ENCODE measurements at regions not wholly inside any gene's neighbourhood (a gene's known extent, or its start where the extent isn't known, plus 50 kb on each side); places are given as distances from the start of the nearest gene placed in this dataset.

DNA sequence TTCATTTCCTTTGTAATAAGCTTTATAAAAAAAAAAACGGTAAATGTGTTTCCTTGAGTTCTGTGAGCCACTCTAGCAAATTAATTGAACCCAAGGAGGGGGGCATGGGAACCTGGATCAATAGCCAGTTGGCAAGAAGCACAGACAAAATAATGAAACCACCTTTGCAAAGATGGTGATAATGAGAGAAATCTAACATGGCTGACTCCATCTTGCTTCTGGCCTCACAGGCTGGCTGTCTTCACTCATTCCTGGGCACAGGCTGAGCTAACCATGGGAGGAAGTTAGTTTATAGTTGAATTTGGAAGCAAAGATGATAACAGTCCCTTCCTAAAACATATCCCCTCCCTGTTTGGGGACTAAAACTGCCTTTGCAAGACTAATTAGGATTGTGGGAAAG, 95.1 kb downstream of the B3GNT2 start:
- Histone ChIP-seq H3F3A (ENCODE audit: insufficient read depth, low read length) (no peaks in the 10 kb centered on the region), H3K4me1 (ENCODE audit: insufficient read depth, low read length, severe bottlenecking) (peaks cover 26% of the 10 kb centered on the region), H3K79me2 (ENCODE audit: insufficient read depth, low read length) (no peaks in the 10 kb centered on the region), H3K9ac (ENCODE audit: low read length) (no peak overlapping the region), H3K27me3 (ENCODE audit: insufficient read depth, low read length) (no peaks in the 10 kb centered on the region), H3K36me3 (ENCODE audit: insufficient read depth, low read length) (no peaks in the 10 kb centered on the region; the same call in 1 of the 2 replicates), H3K9me2 (ENCODE audit: low read depth, low read length) (no peaks in the 10 kb centered on the region), H2AFZ (ENCODE audit: low read length) (no peak overlapping the region), H3K27ac (ENCODE audit: low read depth, low read length, poor library complexity, severe bottlenecking) (no peak overlapping the region), H3K9me3 (ENCODE audit: low read length) (no peaks in the 10 kb centered on the region), H3K4me3 (ENCODE audit: low read depth, low read length, poor library complexity, severe bottlenecking) (no peak overlapping the region), H4K20me1 (ENCODE audit: insufficient read depth, low read length) (no peaks in the 10 kb centered on the region), H3K4me2 (ENCODE audit: low read length) (no peak overlapping the region)
- TF ChIP-seq EZH2 (IDR thresholded peaks at IDR 0.05; ENCODE audit: borderline replicate concordance, low read length): no peak
- TF ChIP-seq, protein P1, sequence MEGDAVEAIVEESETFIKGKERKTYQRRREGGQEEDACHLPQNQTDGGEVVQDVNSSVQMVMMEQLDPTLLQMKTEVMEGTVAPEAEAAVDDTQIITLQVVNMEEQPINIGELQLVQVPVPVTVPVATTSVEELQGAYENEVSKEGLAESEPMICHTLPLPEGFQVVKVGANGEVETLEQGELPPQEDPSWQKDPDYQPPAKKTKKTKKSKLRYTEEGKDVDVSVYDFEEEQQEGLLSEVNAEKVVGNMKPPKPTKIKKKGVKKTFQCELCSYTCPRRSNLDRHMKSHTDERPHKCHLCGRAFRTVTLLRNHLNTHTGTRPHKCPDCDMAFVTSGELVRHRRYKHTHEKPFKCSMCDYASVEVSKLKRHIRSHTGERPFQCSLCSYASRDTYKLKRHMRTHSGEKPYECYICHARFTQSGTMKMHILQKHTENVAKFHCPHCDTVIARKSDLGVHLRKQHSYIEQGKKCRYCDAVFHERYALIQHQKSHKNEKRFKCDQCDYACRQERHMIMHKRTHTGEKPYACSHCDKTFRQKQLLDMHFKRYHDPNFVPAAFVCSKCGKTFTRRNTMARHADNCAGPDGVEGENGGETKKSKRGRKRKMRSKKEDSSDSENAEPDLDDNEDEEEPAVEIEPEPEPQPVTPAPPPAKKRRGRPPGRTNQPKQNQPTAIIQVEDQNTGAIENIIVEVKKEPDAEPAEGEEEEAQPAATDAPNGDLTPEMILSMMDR (IDR thresholded peaks at IDR 0.05; ENCODE audit: low read length): no peak

DNA sequence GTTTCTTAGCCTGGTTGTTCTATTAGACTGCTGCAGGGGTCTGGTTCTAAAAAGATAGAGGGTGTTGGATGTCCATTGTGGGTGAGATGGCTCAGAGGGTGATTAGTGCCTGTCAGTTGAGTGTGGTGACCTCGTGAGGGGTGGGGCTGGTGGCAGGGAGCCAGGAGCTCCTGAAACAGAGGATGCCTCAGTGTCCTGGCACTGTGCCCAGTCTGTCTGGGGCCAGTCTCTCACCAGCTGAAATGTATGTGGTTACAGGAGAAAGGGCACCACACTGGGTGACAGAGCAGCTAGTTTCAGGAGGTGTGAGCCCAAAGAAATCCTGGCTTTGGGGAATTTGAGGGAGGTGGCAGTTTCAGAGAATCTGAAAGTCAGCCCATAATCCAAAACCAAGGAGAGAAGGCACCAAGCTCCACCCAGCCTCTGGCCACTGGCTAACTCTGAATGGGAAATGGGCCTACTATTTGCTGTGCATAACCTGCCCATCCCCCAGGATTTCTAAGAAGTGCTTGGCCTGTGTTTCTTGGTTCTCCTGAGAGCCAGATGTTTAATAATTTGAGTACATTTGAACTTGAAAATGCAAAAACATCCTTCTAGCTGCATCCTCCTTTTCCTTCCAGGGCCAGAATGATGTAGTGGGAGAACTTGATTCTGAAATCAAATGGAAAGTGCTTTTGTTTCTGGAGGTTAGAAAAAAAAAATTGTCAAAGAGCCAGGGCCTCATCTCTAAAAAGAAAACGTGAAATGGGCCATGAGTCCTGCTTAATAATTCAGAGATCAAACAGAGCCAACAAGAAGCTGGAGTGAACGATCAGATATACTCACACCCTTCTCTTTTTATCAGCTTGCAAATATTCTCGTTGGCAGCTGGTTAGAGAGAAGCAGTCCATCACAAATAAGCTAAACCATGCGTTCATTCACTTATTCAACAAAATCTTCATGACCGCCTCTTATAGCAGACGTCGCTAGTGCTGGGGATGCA, 92.3 kb downstream of the B3GNT2 start:
- Histone ChIP-seq H3K27me3 (ENCODE audit: insufficient read depth, low read length) (no peaks in the 10 kb centered on the region), H3K9me3 (ENCODE audit: low read length) (peaks cover 11% of the 10 kb centered on the region), H3F3A (ENCODE audit: insufficient read depth, low read length) (no peaks in the 10 kb centered on the region), H3K4me3 (ENCODE audit: low read depth, low read length, poor library complexity, severe bottlenecking) (no peak overlapping the region), H3K36me3 (ENCODE audit: insufficient read depth, low read length) (no peaks in the 10 kb centered on the region; the same call in 1 of the 2 replicates), H3K9ac (ENCODE audit: low read length) (no peak overlapping the region), H3K9me2 (ENCODE audit: low read depth, low read length) (no peaks in the 10 kb centered on the region), H2AFZ (ENCODE audit: low read length) (no peak overlapping the region), H3K4me1 (ENCODE audit: insufficient read depth, low read length, severe bottlenecking) (peaks cover 17% of the 10 kb centered on the region), H3K4me2 (ENCODE audit: low read length) (peak overlapping the region; percentile 32; the same call in 1 of the 2 replicates), H3K79me2 (ENCODE audit: insufficient read depth, low read length) (no peaks in the 10 kb centered on the region), H3K27ac (ENCODE audit: low read depth, low read length, poor library complexity, severe bottlenecking) (peak overlapping the region; percentile 25), H4K20me1 (ENCODE audit: insufficient read depth, low read length) (no peaks in the 10 kb centered on the region)
- TF ChIP-seq, protein P1 (IDR thresholded peaks at IDR 0.05; ENCODE audit: low read length): no peak
- no peak for TF ChIP-seq EZH2 (IDR thresholded peaks at IDR 0.05; ENCODE audit: borderline replicate concordance, low read length)

DNA sequence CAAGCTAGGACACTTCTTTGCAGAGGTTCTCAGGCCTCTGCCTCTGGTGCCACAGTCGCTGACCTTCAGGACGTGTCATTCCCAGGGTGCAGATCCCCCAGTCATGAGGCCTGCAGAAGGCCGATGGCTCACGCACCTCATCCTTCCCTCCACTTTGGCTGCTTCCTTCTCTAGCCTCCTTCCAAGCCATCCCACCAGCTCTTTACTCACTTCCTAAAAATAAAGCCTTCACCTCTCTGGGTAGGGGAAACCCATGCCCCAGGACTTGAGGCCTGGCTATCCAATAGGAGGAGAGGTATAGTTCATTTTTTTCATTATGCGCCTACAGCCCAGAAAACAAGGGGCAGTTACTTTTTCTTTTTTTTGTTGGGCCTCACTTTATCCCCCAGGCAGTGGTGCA, 91.4 kb downstream of the B3GNT2 start:
- H3K4me3 ChIP-seq (ENCODE audit: low read depth, low read length, poor library complexity, severe bottlenecking): no peak overlapping the region
- no peaks in the 10 kb centered on the region for H3F3A ChIP-seq (ENCODE audit: insufficient read depth, low read length)
- no peak overlapping the region for H2AFZ ChIP-seq (ENCODE audit: low read length)
- H3K4me1 ChIP-seq (ENCODE audit: insufficient read depth, low read length, severe bottlenecking): peaks cover 14% of the 10 kb centered on the region
- H3K9me2 ChIP-seq (ENCODE audit: low read depth, low read length): no peaks in the 10 kb centered on the region
- no peaks in the 10 kb centered on the region for H4K20me1 ChIP-seq (ENCODE audit: insufficient read depth, low read length)
- no peaks in the 10 kb centered on the region for H3K27me3 ChIP-seq (ENCODE audit: insufficient read depth, low read length)
- H3K4me2 ChIP-seq (ENCODE audit: low read length): no peak overlapping the region; the same call in 1 of the 2 replicates
- no peak for TF ChIP-seq EZH2 (IDR thresholded peaks at IDR 0.05; ENCODE audit: borderline replicate concordance, low read length)
- TF ChIP-seq, protein P1 (IDR thresholded peaks at IDR 0.05; ENCODE audit: low read length): no peak
- H3K36me3 ChIP-seq (ENCODE audit: insufficient read depth, low read length): no peaks in the 10 kb centered on the region; the same call in 1 of the 2 replicates
- H3K79me2 ChIP-seq (ENCODE audit: insufficient read depth, low read length): no peaks in the 10 kb centered on the region
- no peak overlapping the region for H3K9ac ChIP-seq (ENCODE audit: low read length)
- peak overlapping the region; percentile 25 for H3K27ac ChIP-seq (ENCODE audit: low read depth, low read length, poor library complexity, severe bottlenecking)
- H3K9me3 ChIP-seq (ENCODE audit: low read length): peaks cover 11% of the 10 kb centered on the region

Measured in OCI-LY1 (cell line).